Panc1 (cell line): ENCODE measurements at regions not wholly inside any gene's neighbourhood (a gene's known extent, or its start where the extent isn't known, plus 50 kb on each side); places are given as distances from the start of the nearest gene placed in this dataset.

Experiments used
- CTCF ChIP-seq: fragments of 450-650 bp; IDR thresholded peaks from 2 replicates; pipeline ENCODE4 v1.5.1; 2017; ENCODE audit warnings: mild to moderate bottlenecking
- POLR2AphosphoS5 ChIP-seq: IDR thresholded peaks from 2 replicates; pipeline ENCODE4 v1.6.1; 2012; ENCODE audit warnings: mild to moderate bottlenecking, low read depth, low read length, moderate library complexity
- REST ChIP-seq, 2 experiments: IDR thresholded peaks; 2 replicates each; pipeline ENCODE4 v1.6.1; 2011 to 2012; ENCODE audit warnings: low read depth in 2 of 2, control low read depth in 1 of 2, low read length in 1 of 2, mild to moderate bottlenecking in 1 of 2, moderate library complexity in 1 of 2; ENCODE audit not compliant: insufficient read depth in 1 of 2
- SIN3A ChIP-seq: IDR thresholded peaks from 2 replicates; pipeline ENCODE4 v1.6.1; 2012; ENCODE audit warnings: low read depth, mild to moderate bottlenecking, low read length, moderate library complexity, borderline replicate concordance; ENCODE audit not compliant: insufficient read depth
- TCF7L2 ChIP-seq: IDR thresholded peaks from 2 replicates; pipeline ENCODE4 v1.6.1; 2011; ENCODE audit warnings: mild to moderate bottlenecking, low read depth, low read length, inconsistent platforms

GRCh38 chr4:17309567-17310268 lies 202.2 kb downstream of the QDPR start:
- no peak for TF ChIP-seq CTCF
- TF ChIP-seq TCF7L2 = no peak
- no peak for TF ChIP-seq POLR2AphosphoS5
- no peak for TF ChIP-seq REST (IDR thresholded peaks at IDR 0.05; ENCODE audit: insufficient read depth in 1 of 2, low read depth in 2 of 2, low read length in 1 of 2)
- TF ChIP-seq SIN3A = no peak
